Gastroesophageal sphincter (tissue), 4 donors: ENCODE measurements at regions not wholly inside any gene's neighbourhood (a gene's known extent, or its start where the extent isn't known, plus 50 kb on each side); places are given as distances from the start of the nearest gene placed in this dataset.

Source experiments
- ATAC-seq: fragments of 150-250 bp; one replicate; pipeline ENCODE4 v1.9.1; 2016; ENCODE audit warnings: mild to moderate bottlenecking, moderate library complexity
- H3K27ac ChIP-seq, 4 donors: fragments of 200-600 bp; sonication (generic) in 3 of 4; 1 replicate in 3 of 4; 2 replicates in 1 of 4; pipeline ENCODE4 v1.5.1; 2016 to 2019
- H3K27me3 ChIP-seq: fragments of 200-600 bp; sonication (generic); one replicate; pipeline ENCODE4 v1.5.1; 2019
- H3K36me3 ChIP-seq, 2 donors: fragments of 200-600 bp; sonication (generic); one replicate each; pipeline ENCODE4 v1.5.1; 2019; ENCODE audit warnings: control low read depth in 1 of 2
- H3K4me1 ChIP-seq, 3 donors: fragments of 200-600 bp; sonication (generic); 1 replicate in 2 of 3; 2 replicates in 1 of 3; pipeline ENCODE4 v1.5.1; 2016 to 2019; ENCODE audit warnings: control low read depth in 2 of 3
- H3K4me3 ChIP-seq, 2 donors: fragments of 200-600 bp; sonication (generic); one replicate each; pipeline ENCODE4 v1.5.1; 2019; ENCODE audit warnings: mild to moderate bottlenecking in 1 of 2, moderate library complexity in 1 of 2
- H3K9me3 ChIP-seq, 3 donors: fragments of 200-600 bp; sonication (generic); one replicate each; pipeline ENCODE4 v1.5.1; 2017 to 2019; ENCODE audit warnings: control low read depth in 2 of 3
- CTCF ChIP-seq, 4 experiments: fragments of 200-600 bp in 2 of 4; fragments of 450-650 bp in 2 of 4; sonication (generic) in 1 of 4; IDR thresholded peaks; one replicate each; pipeline ENCODE4 v1.5.1; 2017 to 2019; ENCODE audit warnings: antibody characterized with exemption in 4 of 4, mild to moderate bottlenecking in 2 of 4, moderate library complexity in 2 of 4
- EP300 ChIP-seq: sonication (generic); formaldehyde crosslinking; IDR thresholded peaks from one replicate; pipeline ENCODE4 v1.6.1; 2017; ENCODE audit warnings: antibody characterized with exemption, mild to moderate bottlenecking
- POLR2A ChIP-seq, 2 donors: fragments of 450-650 bp; IDR thresholded peaks; one replicate each; pipeline ENCODE4 v1.6.1; 2017; ENCODE audit warnings: antibody characterized with exemption in 2 of 2, mild to moderate bottlenecking in 2 of 2, moderate library complexity in 1 of 2
- POLR2AphosphoS5 ChIP-seq: sonication (generic); formaldehyde crosslinking; IDR thresholded peaks from one replicate; pipeline ENCODE4 v1.6.1; 2017; ENCODE audit warnings: antibody characterized with exemption
- WGBS, 2 donors: methylation state at CpG; one replicate each; pipeline ENCODE4 v1.1.5; 2018; ENCODE audit warnings: low coverage in 1 of 2; 5-methylcytosine and 5-hydroxymethylcytosine counted together

- no peak for TF ChIP-seq EP300
- no peak for TF ChIP-seq POLR2A (IDR thresholded peaks at IDR 0.05)
- TF ChIP-seq CTCF (IDR thresholded peaks at IDR 0.05), result no peak
- no peak for TF ChIP-seq POLR2AphosphoS5
- no peak for ATAC-seq
- Histone ChIP-seq H3K27ac (no peak overlapping the region), H3K27me3 (no peaks in the 10 kb centered on the region), H3K4me3 (no peak overlapping the region), H3K36me3 (no peaks in the 10 kb centered on the region), H3K4me1 (no peaks in the 10 kb centered on the region), H3K9me3 (peaks cover 0 to 12% (median 0%) of the 10 kb centered on the region in 3 donors)
- 57 to 71% methylated on average over 4 of the region's 4 CpGs for WGBS, 2 donors
These were observed 172.4 kb downstream of the CASP12 start for GRCh38 chr11:104725796-104726408.

- Histone ChIP-seq H3K4me1 (no peaks in the 10 kb centered on the region), H3K36me3 (no peaks in the 10 kb centered on the region), H3K27ac (no peak overlapping the region), H3K27me3 (no peaks in the 10 kb centered on the region), H3K4me3 (no peak overlapping the region), H3K9me3 (no peaks in the 10 kb centered on the region)
- peak; percentile 18 for TF ChIP-seq POLR2AphosphoS5
- TF ChIP-seq EP300, result no peak
- no peak for ATAC-seq
- WGBS, 2 donors, result 17 to 23% methylated on average over 1 of the region's 1 CpG
These were observed 184.9 kb downstream of the CASP12 start for GRCh38 chr11:104713401-104713800.

GRCh38 chr11:104705490-104706190 is 192.6 kb downstream of the CASP12 start:
- ATAC-seq, result peak; percentile 39
- H3K27ac ChIP-seq, result no peak overlapping the region
- 36 to 54% methylated on average over 4 of the region's 4 CpGs for WGBS, 2 donors
- no peaks in the 10 kb centered on the region for H3K36me3 ChIP-seq
- no peak overlapping the region for H3K4me3 ChIP-seq
- peaks cover 0 to 10% (median 0%) of the 10 kb centered on the region in 3 donors for H3K4me1 ChIP-seq
- H3K27me3 ChIP-seq, result no peaks in the 10 kb centered on the region
- TF ChIP-seq EP300, result no peak
- TF ChIP-seq POLR2AphosphoS5, result no peak
- no peak for TF ChIP-seq CTCF (IDR thresholded peaks at IDR 0.05)
- TF ChIP-seq POLR2A (IDR thresholded peaks at IDR 0.05), result no peak
- H3K9me3 ChIP-seq, result no peaks in the 10 kb centered on the region

- H3K27me3 ChIP-seq, result no peaks in the 10 kb centered on the region
- no peaks in the 10 kb centered on the region for H3K36me3 ChIP-seq
- no peaks in the 10 kb centered on the region for H3K9me3 ChIP-seq
- no peak overlapping the region for H3K27ac ChIP-seq
- no peak for TF ChIP-seq EP300
- TF ChIP-seq POLR2A (IDR thresholded peaks at IDR 0.05), result no peak
- ATAC-seq, result no peak
- no peak overlapping the region for H3K4me3 ChIP-seq
- WGBS, 2 donors, result 71 to 75% methylated on average over 1 of the region's 1 CpG
- peaks cover 0 to 10% (median 0%) of the 10 kb centered on the region in 3 donors for H3K4me1 ChIP-seq
These were observed 193.4 kb downstream of the CASP12 start for GRCh38 chr11:104704888-104705287.

GRCh38 chr11:104704146-104704830 is 194.0 kb downstream of the CASP12 start:
- no peaks in the 10 kb centered on the region for H3K9me3 ChIP-seq
- 98 to 100% methylated on average over 2 of the region's 2 CpGs for WGBS, 2 donors
- H3K27ac ChIP-seq, result no peak overlapping the region
- ATAC-seq, result no peak
- H3K4me1 ChIP-seq, result peaks cover 0 to 10% (median 0%) of the 10 kb centered on the region in 3 donors
- TF ChIP-seq POLR2AphosphoS5, result no peak
- TF ChIP-seq EP300, result no peak
- no peak for TF ChIP-seq CTCF (IDR thresholded peaks at IDR 0.05)
- no peak for TF ChIP-seq POLR2A (IDR thresholded peaks at IDR 0.05)
- H3K27me3 ChIP-seq, result no peaks in the 10 kb centered on the region
- no peaks in the 10 kb centered on the region for H3K36me3 ChIP-seq
- H3K4me3 ChIP-seq, result no peak overlapping the region
